Activated CD4-positive, alpha-beta T cell treated with anti-CD3 and anti-CD28 coated beads, Interleukin-2, amount 50 U/mL, for 1 hour (primary cell): ENCODE measurements at regions not wholly inside any gene's neighbourhood (a gene's known extent, or its start where the extent isn't known, plus 50 kb on each side); places are given as distances from the start of the nearest gene placed in this dataset.
"Not testable (repeated sequence)": the region's sequence is repeated elsewhere in the genome, so short reads cannot be mapped to it uniquely, and the experiment has no call there.

Experiments
- DNase-seq: peaks from one replicate; pipeline ENCODE4 v3.0.0-alpha.2; 2020

DNA sequence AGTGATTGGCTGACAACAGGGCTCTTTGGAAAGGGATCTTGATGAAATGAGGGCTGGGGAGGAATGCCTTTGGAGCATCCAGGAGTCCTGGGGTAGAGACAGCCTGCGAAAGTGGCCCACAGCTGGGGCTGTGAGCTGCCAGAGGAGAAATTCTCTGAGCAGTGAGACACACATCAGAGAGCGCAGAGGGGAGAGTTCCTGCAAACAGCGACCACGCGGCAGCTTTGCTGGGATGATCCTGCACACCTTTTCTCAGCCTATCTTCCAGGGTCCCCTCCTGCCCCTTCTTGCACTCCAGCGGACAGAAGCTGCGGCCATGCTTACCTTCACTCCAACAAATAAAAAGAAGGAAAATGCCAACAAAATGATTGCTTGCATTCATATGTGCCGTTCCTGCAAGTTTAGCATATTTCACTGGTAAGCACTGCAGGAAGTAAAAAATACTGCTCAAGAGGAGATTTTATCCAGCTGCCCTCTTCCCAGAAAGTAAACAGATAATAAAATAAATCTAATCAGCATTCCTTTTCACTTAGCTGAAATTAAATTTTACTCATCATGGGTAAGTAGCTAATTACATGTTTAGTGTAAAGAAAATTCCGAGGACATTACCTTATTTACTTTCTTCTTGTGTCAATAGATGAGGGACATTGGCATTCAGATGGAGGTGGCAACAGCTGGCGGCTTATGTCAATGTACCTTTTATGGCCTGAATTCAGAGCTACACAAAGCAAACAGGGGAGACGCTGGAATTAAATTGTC is 339.9 kb upstream of the ARID1B start:
- DNase-seq, result no peak

DNA sequence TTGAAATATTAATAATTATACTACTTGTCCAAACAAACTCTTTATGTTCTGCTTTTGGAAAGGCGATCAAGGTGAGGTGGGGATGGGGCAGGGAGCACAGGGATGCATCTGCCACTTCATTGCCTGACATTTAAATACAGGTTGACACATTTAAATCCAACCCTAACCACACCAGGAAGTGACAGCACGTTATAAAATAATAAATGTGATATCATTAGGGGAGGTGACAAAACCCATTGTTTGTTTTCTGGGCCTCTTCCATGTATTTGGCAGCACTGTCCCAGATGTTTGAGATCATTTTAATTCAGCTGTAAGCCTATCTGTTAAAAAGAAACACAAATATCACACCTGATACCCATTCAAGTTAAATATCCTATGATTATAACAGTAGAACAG is 342.4 kb upstream of the ARID1B start:
- no peak for DNase-seq

DNA sequence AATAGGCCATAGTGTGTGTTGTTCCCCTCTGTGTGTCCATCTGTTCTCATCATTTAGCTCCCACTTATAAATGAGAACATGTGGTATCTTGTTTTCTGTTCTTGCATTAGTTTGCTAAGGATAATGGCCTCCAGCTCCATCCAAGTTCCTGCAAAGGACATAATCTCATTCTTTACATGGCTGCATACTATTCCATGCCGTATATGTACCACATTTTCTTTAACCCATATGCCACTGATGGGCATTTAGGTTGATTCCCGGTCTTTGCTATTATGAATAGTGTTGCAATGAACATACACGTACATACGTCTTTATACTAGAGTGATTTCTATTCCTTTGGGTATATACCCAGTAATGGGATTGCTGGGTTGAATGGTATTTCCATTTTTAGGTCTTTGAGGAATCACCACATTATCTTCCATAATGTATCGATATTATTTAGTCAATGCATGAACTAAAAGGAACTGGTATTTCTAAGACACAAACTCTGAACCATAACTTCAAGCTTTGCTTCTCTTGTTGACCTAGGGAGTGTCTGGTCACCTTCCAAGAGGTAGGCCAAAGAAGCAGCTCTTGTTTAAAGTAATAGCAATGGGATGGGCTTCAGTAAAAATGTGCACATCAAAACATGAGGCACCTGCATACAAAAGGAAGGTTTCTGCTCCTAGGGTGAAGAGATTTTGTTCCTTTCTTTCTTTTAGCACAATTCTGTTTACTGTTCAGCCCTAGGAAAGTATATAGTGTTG is 343.0 kb upstream of the ARID1B start:
- DNase-seq, result no peak

DNA sequence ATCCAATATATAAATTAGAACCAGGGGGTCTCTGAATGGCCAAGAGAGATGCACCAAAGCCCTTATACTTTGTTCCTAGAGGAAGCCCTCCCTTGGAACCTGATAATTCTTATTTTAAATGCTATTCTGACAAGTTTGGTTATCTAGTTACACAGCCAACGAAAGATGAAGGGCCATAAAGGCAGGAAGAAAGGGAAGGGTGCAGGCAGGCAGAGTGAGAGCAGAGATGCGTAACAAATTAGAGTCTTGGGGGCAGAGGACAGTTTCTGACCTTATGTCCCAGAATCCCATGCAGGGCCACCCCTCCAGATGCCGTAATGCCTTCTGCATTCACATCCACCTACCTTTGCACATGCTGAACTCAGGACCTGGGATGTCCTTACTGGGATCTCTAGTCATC is 344.6 kb upstream of the ARID1B start:
- DNase-seq, result no peak

DNA sequence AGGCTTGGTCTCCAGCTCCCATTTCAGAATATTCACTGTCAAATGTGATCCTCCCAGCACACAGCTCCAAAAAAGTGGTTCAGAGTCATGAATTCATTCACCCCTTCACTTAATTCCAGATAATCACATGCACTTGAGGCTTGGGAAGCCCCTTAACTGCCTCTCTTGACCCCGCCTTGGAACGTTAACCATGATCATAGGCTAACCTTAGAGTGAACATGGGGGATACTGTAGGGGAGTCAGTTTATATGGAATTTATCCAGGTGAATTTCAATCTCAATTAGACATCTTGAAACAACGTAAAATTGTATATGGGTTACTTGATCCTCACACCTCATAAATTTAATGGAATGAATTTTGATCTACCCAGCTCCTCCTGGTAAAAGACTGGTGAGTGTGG is 346.8 kb upstream of the ARID1B start:
- DNase-seq, result no peak

DNA sequence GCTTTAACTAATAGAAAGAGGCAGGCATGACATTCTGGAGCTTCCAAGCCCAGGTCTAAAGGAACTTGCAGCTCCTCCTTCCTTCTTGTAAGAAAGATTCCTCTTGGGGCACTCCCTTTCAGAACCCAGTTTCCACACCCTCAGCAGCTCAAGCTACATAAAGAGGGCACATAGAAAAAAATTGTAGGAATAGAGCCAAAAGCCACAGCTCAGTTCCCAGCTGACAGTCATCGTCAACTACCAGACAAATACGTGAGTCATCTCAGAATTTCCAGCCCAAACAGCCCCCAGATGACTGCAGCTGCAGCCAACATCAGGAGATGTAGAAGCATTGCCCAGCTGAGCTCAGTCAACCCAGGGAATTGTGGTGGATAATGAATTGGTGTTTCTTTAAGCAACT is 349.8 kb upstream of the ARID1B start:
- DNase-seq, result no peak

DNA sequence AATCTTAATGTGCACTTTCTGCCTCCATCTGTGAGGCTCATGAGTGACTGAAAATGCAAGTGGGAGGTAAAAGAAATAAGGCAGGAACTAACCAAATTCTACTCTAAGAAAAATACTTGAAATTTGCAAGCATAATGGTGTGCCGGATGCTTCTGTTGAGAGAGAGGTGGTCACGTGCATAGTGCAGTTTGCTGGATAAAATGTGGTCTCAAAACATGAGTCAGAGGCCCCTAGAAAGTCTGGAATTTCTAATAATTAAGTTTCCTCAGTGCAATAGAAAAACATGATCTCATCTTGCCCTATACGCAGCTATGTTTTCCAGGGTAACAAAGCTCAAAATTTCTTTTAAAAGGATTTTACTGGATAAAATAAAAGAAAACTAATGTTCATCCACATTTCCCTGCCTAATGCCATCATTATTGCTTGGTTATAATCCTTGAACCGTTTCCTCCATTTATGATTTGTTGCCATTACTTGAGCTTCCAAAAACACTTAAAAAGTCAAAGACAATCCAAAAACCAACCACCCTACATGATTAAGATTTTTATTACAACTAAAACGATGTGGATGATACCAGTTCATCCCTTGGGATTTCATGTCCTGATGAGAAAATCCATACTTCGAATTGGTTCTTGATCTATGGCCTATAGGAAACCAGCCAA is 351.7 kb upstream of the ARID1B start:
- no peak for DNase-seq

DNA sequence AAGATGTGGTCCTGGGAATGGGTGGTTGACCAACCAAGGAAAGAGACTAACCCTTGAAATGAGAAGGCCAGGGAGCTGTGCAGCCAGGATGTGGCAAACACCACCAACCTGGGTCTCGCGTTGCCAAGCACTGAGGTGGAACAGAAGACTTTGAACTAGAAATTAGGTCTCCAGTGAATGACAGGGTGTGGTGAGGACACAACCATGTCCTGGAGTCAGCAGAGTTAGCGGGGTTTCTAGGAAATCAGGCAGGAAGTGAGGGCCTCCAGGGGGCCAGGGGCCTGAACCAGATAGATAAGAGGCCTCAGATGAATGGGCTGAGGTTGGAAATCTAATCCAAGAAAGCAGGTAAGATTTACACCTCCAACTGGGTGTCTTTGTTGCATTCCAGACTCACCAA is 353.3 kb upstream of the ARID1B start:
- no peak for DNase-seq

DNA sequence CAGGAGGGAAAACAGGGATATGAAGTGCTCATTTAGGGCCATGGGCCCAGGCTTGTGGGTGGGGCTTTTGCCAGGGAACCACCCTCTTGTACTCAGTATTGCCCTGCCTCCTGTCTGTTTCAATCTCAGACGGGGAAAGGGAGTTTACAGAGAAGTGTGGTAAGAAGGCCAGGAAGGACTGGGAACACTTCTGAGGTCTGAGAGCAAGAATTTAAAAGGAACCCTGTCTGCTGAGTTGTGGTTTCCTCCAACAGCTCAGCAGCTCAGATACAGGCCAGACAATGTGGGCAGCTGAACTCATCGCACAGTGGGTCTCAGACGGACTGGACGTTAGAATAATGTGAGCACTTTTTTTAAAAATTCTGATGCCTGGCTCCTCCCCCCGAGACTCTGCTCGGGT is 354.1 kb upstream of the ARID1B start:
- no peak for DNase-seq

DNA sequence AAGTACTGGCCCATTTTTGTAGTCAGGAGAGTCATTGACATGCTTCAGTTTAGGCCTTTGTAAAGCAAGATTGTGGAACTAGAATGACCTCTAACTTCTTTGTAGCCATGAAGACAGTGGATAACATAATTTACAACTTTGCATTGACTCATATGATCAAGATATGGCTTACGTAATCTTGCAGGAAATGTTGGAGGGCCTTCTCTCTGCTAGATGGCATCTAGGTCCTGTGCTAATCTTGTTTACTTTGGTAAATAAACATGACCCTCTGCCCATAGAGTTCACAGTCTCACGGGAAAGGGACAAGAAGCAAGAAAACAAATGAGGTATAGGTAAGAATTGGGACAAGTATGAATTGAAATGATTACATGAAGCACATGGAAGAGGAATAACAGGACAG is 355.2 kb upstream of the ARID1B start:
- no peak for DNase-seq

DNA sequence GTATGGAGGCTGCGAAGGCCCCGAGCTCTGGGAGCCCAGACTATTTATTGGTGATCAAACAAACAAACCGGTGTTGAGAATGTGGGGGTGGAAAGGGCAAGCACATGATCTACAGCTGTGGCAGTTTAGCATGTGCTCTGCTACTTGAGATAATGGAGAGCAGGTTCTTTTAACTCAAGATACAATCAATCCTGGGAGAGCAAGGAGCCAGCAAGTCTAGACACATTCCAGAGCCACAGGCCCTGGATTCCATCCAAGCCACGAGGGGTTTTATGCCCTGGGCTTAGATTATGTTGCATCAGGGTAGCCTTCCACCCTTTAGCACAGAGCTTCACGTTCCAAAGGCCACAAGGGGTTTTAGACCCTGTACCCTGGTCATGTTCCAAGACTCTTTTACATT is 355.9 kb upstream of the ARID1B start:
- DNase-seq, result not testable (repeated sequence)

DNA sequence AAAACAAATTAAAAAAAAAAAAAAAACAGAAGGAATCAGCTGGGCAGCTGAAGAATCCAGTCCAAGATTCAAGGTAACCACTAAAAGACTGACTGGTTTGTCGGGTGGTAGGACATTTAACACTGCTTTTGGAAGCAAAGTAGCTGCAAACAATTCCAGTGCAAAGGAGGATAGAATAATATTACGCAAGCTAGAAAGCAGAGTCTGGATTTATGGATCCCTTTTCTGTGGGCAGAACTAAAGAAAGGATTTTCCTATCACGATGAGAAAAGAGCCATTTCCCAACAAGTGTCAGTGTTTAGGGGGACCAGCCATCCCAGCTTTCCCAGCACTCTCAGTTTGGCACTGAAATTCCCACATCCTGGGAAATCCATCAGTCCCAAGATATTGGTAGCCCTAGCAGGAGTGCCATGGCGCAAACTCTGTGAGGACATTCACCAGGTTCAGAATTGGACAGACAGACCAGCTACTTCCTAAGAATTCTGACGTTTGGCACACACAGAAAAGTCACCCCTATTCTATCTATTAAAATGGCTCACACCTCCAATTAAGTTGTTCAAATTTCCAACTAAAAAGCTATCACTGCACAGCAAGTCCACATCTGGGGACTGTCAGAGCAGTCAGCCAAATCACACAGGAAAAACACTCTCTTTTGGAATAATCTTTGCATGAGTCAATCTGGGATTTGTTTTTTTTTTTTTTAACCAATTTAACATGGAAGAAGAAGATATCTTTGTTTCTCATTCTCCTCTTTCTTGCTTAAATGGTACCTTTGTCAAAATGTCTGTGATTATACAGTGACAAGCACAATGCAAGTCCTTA is 356.8 kb upstream of the ARID1B start:
- no peak for DNase-seq

DNA sequence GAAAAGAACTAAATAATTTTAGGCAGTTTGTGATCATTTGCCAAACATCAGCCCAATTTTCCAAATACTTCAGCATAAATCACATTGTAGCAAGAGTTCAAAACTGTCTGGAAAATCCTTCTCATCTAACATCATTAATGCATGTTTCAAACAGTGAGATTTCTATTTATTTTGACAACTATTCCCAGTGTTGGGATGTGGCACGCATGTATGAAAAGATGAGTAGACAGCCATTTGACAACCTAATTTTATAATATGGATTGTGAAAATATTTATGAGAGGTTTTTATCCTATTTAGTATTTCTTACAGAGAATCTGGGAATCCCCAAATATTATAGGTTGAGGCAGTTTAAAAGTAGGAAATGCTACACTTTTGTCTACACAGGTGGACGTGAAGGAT is 357.6 kb upstream of the ARID1B start:
- no peak for DNase-seq

DNA sequence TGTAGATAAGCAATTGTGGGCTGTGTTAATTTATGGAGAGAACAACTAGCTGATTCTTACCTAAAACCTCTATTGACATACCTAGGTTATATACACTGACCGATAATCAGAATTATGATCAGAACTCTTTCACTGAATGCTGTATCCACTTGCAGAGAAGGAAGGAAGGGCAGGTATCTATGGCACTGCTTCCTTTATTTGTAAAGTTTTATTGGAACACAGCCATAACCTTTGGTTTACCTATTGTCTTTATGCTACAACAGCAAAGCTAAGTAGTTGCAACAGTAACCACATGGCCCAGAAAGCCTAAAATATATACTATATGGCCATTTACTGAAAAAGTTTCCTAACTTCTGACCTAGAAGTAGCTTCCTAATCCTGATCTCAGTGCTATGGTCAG is 358.9 kb upstream of the ARID1B start:
- no peak for DNase-seq

DNA sequence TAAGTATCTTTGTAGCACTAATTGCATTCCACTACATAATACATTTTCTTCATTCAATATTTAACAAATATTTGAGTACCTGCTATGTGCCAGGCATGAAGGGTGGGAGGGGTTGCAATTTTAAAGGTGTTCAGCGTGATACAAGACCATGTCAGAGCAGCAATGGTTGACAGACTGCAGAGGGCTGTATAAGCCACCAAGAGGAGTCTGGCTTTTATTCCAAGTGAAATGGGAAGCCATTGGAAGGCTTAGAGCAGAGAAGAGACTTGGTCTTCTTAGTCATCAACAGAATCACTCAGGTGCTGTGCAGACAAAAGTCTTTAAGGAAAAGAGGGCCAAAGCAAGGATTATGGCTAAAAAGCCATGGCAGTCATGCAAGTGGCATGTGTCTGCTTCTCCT is 360.8 kb upstream of the ARID1B start:
- DNase-seq, result no peak

DNA sequence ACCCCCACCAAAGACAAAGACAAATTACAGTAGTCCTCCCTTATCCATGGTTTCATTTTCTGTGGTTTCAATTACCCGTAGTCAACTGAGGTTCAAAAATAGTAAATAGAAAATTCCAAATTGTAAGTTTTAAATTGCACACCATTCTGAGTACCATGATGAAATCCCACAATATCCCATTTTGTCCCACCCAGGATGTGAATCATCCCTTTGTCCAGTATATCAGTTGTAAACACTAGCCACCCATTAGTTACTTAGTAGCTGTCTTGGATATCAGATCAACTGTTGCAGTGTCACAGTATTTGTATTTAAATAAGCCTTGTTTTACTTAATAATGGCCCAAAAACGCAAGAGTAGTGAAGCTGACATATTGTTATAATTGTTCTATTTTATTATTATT is 364.0 kb upstream of the ARID1B start:
- DNase-seq, result no peak

DNA sequence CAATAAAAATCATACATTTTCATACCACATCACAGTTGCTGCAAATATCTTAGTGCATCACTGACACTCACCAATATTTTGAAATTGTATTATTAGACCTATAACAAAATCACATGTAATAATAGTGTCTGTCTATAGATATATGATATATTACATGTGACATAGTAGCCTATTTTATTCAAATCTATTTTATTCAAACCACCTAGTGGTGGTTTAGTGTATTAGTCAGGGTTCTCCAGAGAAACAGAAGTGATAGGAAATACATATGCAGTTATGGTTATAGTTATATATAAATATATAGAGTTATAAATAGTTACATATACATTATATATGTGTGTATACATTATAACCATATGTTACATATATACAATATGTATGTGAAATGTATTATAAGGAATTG is 366.5 kb upstream of the ARID1B start:
- no peak for DNase-seq

DNA sequence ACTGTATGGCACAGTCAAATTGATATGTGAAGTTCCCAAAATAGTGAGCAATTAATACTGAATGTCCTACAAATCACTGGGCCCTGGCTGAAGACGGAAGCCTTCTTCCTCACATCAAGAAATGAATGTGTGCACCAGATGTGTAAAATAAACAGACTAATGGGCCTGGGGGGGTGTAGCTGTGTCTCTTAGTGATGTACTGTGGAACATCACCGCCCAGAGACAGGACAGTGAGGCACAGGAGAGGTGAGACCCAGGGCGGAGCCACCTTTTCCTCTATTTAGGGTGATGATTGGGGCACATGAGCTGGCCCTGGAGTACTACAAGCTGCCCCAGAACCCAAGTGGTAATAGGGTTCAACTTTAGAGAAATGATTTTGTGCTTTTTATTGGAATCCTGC is 368.5 kb upstream of the ARID1B start:
- DNase-seq, result no peak

DNA sequence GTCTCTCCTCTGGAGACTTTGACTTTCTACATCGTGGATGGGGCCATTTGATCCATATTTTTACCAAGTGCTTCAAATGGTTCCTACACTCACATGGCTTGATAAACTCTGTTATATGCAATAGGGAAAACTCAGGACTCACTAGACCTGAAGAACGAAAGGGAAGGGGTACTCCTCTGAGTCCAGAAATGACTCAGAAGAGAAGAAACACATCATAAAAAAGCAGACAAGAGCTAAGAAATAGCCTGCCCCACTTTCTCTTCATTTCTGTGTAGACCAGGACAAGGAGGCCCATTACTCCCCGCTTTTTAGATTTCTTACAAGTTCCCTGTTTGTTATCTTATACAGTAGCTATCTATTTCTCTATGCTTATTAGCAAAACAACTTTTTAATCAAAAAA is 369.8 kb upstream of the ARID1B start:
- no peak for DNase-seq

DNA sequence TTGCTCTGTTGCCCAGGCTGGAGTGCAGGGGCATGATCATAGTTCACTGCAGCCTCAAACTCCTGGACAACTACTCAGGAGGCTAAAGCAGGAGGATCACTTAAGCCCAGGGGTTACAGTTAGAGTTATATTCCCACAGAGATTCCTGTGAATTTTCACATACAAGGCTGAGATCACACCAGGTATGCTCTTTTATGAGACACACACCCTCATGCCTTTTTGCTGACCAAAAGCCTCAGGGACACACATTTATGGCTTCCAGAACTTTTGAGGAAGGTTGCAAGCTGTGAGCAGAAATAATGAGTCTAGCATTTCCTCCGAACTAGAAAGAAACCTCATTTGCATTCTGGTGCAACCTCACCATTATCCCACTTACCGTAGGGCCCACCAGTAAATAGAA is 370.5 kb upstream of the ARID1B start:
- no peak for DNase-seq

DNA sequence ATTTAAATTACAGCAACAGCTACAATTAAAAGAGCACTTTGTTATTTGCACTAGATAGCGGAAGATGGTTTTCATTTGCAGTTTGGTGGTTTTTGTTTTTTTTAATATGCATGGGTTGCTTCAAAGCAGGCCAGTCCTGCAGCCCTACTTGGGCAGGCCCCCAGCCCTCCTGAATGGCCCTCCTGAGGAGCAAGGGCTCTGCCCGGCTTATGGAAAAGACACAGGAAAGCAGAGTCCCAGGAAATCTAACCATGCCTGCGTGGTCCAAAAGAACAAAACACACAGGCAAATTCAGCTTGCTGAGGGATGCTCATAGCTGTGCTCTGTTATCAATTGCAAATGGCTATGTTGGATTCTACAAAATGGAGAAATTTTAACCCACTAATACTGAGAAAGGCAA is 371.1 kb upstream of the ARID1B start:
- DNase-seq, result no peak

DNA sequence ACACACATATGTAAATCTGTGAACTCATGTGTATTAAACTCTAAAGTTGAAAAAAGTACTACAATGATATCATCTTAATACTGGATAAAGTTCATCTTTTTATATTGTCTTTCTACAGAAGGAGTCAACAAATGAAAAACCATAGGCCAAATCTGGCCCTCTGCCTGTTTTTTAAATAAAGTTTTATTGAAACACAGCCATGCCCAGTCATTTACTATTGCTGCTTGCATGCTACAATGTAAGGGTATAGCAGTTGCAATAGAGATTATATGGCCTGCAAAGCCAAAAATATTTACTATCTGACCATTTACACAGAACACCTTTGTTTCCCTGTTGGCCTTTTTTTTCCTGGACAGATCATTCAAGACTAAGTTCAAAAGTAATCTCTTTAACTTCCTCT is 374.6 kb upstream of the ARID1B start:
- no peak for DNase-seq

DNA sequence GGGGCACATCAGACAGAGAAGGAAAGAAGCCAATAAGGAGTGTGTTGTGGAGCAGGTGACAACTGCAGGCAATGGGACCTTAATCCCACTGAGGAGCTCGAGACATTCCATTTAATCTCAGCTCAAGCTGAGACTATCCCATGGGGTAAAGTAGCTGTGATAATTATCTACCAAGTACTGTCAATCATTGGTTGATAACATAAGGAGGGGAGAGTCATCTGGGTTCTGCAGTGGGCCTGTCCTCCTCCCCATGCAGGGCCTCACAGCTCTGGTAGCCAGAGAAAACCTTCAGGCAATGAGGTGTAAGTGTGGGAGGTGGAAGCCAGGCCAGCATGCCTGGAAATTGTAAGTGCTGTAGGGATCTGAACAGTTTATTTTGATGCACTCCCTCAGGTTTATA is 375.0 kb upstream of the ARID1B start:
- DNase-seq, result no peak
